Vagina (tissue), 2 donors: ENCODE measurements at regions not wholly inside any gene's neighbourhood (a gene's known extent, or its start where the extent isn't known, plus 50 kb on each side); places are given as distances from the start of the nearest gene placed in this dataset.
"Not testable (repeated sequence)": the region's sequence is repeated elsewhere in the genome, so short reads cannot be mapped to it uniquely, and the experiment has no call there.

Source experiments
- CTCF ChIP-seq, 3 experiments: fragments of 450-650 bp in 2 of 3; fragments of 200-600 bp in 1 of 3; sonication (generic) in 1 of 3; IDR thresholded peaks; one replicate each; pipeline ENCODE4 v1.5.1; 2017 to 2019; ENCODE audit warnings: antibody characterized with exemption in 3 of 3, mild to moderate bottlenecking in 2 of 3, moderate library complexity in 2 of 3
- POLR2A ChIP-seq, 2 donors: fragments of 450-650 bp; IDR thresholded peaks; one replicate each; pipeline ENCODE4 v1.6.1; 2017; ENCODE audit warnings: antibody characterized with exemption in 2 of 2, mild to moderate bottlenecking in 2 of 2, moderate library complexity in 2 of 2
- POLR2AphosphoS5 ChIP-seq, 2 donors: sonication (generic); formaldehyde crosslinking; IDR thresholded peaks; one replicate each; pipeline ENCODE4 v1.9.0; 2017; ENCODE audit warnings: antibody characterized with exemption in 2 of 2, mild to moderate bottlenecking in 2 of 2, low read depth in 1 of 2; ENCODE audit not compliant: insufficient read depth in 1 of 2

GRCh38 chr2:67594522-67594921 lies 197.4 kb downstream of the ETAA1 start:
- not testable (repeated sequence) for TF ChIP-seq POLR2A (IDR thresholded peaks at IDR 0.05); CTCF (IDR thresholded peaks at IDR 0.05); POLR2AphosphoS5 (IDR thresholded peaks at IDR 0.05; ENCODE audit: insufficient read depth in 1 of 2, low read depth in 1 of 2)
